HepG2 (cell line): ENCODE measurements at regions not wholly inside any gene's neighbourhood (a gene's known extent, or its start where the extent isn't known, plus 50 kb on each side); places are given as distances from the start of the nearest gene placed in this dataset.

Experiments
- ATAC-seq: fragments of 200-7000 bp; cut with Tn5 transposase; 3 replicates; pipeline ENCODE4 v1.9.1; 2020; ENCODE audit warnings: mild to moderate bottlenecking, moderate library complexity
- BruUV-seq: library from RNA; stranded (reverse); fragments of 400-500 nt; replicated peaks from 2 replicates; lab custom pipeline; 2021; lab: Mats Ljungman, UMichigan
- CTCF ChIA-PET: fragments of 300-600 bp; formaldehyde crosslinking; extraction: SDS; loops from one replicate; lab custom pipeline; 2021; ENCODE audit warnings: low total read pairs, inconsistent platforms, low intra/inter-chr PET ratio; lab: Yijun Ruan, JAX
- POLR2A ChIA-PET: fragments of 350-600 bp; sonication (Branson Sonifier 250); formaldehyde crosslinking; loops from one replicate; lab custom pipeline; 2020; ENCODE audit warnings: antibody characterized with exemption, inconsistent platforms; lab: Yijun Ruan, JAX
- DNase-seq: peaks from one replicate; pipeline ENCODE4 v3.0.0-alpha.2; 2015; ENCODE audit warnings: low spot score
- FAIRE-seq: peaks from 3 replicates; lab custom pipeline; 2011; peaks lifted over from hg19 to GRCh38; lab: Jason Lieb, UNC
- H2AFZ ChIP-seq: one replicate; pipeline ENCODE4 v1.6.1; 2011; ENCODE audit warnings: low read length, inconsistent platforms
- H3K27ac ChIP-seq: fragments of 300-600 bp; 3 replicates; pipeline ENCODE4 v1.8.0; 2011; ENCODE audit warnings: mixed run types, mild to moderate bottlenecking, mixed read lengths, low read length, inconsistent platforms; ENCODE audit not compliant: insufficient read depth; ENCODE audit errors: extremely low read length
- H3K27me3 ChIP-seq, 2 experiments: fragments of 200-600 bp in 1 of 2; 2 replicates in 1 of 2; 3 replicates in 1 of 2; pipeline versions ENCODE4 v1.6.0 to v1.8.0; 2011; ENCODE audit warnings: low read length in 2 of 2, mild to moderate bottlenecking in 2 of 2, moderate library complexity in 2 of 2, inconsistent platforms in 1 of 2; ENCODE audit not compliant: insufficient read depth in 2 of 2, control insufficient read depth in 1 of 2
- H3K36me3 ChIP-seq, 2 experiments: fragments of 200-600 bp in 1 of 2; replicated peaks in 1 of 2; 2 replicates in 1 of 2; 3 replicates in 1 of 2; pipeline versions ENCODE4 v1.5.1 to v1.8.0; 2011; ENCODE audit warnings: low read length in 2 of 2, inconsistent platforms in 1 of 2; ENCODE audit not compliant: insufficient read depth in 2 of 2, control insufficient read depth in 1 of 2
- H3K4me1 ChIP-seq: 2 replicates; pipeline ENCODE4 v1.5.1; 2012; ENCODE audit warnings: low read length, inconsistent platforms; ENCODE audit not compliant: insufficient read depth
- H3K4me2 ChIP-seq: 2 replicates; pipeline ENCODE4 v1.6.0; 2011; ENCODE audit warnings: low read depth, low read length, inconsistent platforms
- H3K4me3 ChIP-seq, 3 experiments: fragments of 200-600 bp in 1 of 3; sonication (generic), shearing (Covaris generic) in 1 of 3; replicated peaks in 1 of 3; 2 replicates each; pipeline ENCODE4 v1.5.1; 2011 to 2016; ENCODE audit warnings: low read length in 3 of 3, inconsistent platforms in 2 of 3, low read depth in 2 of 3, mild to moderate bottlenecking in 2 of 3, control low read depth in 1 of 3, mixed read lengths in 1 of 3; ENCODE audit not compliant: insufficient read depth in 1 of 3
- H3K79me2 ChIP-seq: one replicate; pipeline ENCODE4 v1.6.1; 2011; ENCODE audit warnings: low read length, inconsistent platforms; ENCODE audit not compliant: insufficient read depth
- H3K9ac ChIP-seq: 2 replicates; pipeline ENCODE4 v1.6.0; 2011; ENCODE audit warnings: mild to moderate bottlenecking, low read depth, low read length, inconsistent platforms; ENCODE audit not compliant: insufficient read depth
- H3K9me3 ChIP-seq: 2 replicates; pipeline ENCODE4 v1.5.1; 2012; ENCODE audit warnings: mild to moderate bottlenecking, low read length
- H4K20me1 ChIP-seq: 2 replicates; pipeline ENCODE4 v1.6.0; 2011; ENCODE audit warnings: inconsistent platforms, mild to moderate bottlenecking, low read length, moderate library complexity; ENCODE audit not compliant: insufficient read depth
- ADNP ChIP-seq: sonication (generic); formaldehyde crosslinking; IDR thresholded peaks from 2 replicates; pipeline ENCODE4 v1.4.0; 2020; ENCODE audit warnings: missing genetic modification reagents
- BHLHE40 ChIP-seq: IDR thresholded peaks from 2 replicates; pipeline ENCODE4 v1.6.1; 2011; ENCODE audit warnings: low read length, improper control_type of control experiment
- JUN ChIP-seq: sonication (generic); formaldehyde crosslinking; IDR thresholded peaks from 2 replicates; pipeline ENCODE4 v1.4.0; 2020; ENCODE audit warnings: mild to moderate bottlenecking, missing genetic modification reagents
- KLF16 ChIP-seq, 2 experiments: sonication (generic) in 1 of 2; formaldehyde crosslinking in 1 of 2; IDR thresholded peaks; 2 replicates each; pipeline versions ENCODE4 v1.6.1 to v1.8.0; 2016 to 2023; ENCODE audit warnings: missing genetic modification reagents in 2 of 2, missing compliant biosample characterization in 1 of 2
- RBAK ChIP-seq: sonication (generic); formaldehyde crosslinking; IDR thresholded peaks from 2 replicates; pipeline ENCODE4 v1.5.1; 2020; ENCODE audit warnings: mild to moderate bottlenecking, missing genetic modification reagents
- SRF ChIP-seq: IDR thresholded peaks from 2 replicates; pipeline ENCODE4 v1.6.1; 2011; ENCODE audit warnings: mild to moderate bottlenecking, low read depth, low read length, moderate library complexity
- SUZ12 ChIP-seq: fragments of 150-350 bp; IDR thresholded peaks from 2 replicates; pipeline ENCODE4 v1.6.1; 2014; ENCODE audit warnings: low read depth, low read length
- TBX2 ChIP-seq: sonication (generic); formaldehyde crosslinking; IDR thresholded peaks from 2 replicates; pipeline ENCODE4 v1.5.0; 2020; ENCODE audit warnings: missing genetic modification reagents, mild to moderate bottlenecking, borderline replicate concordance
- ZNF563 ChIP-seq: sonication (generic); formaldehyde crosslinking; IDR thresholded peaks from 2 replicates; pipeline ENCODE4 v1.8.0; 2022; ENCODE audit warnings: mild to moderate bottlenecking, moderate library complexity, missing genetic modification reagents
- ZSCAN22 ChIP-seq: sonication (generic); formaldehyde crosslinking; IDR thresholded peaks from 2 replicates; pipeline ENCODE4 v1.4.0; 2020; ENCODE audit warnings: mild to moderate bottlenecking, missing genetic modification reagents
- WGBS: methylation state at CpG from one replicate; pipeline ENCODE4 v1.1.6; 2017; ENCODE audit warnings: low lambda C conversion rate; 5-methylcytosine and 5-hydroxymethylcytosine counted together
- in situ Hi-C: cut with HindIII; loops from 2 replicates; pipeline ENCODE4 v1.10.0; 2017; ENCODE audit warnings: low pct_unique_long_range_greater_than_20kb; ENCODE audit not compliant: extremely low pct_ligation_motif_present
- intact Hi-C: fragments of 100-400 bp; cut with micrococcal nuclease; formaldehyde crosslinking; loops from one replicate; pipeline ENCODE4 v1.10.0; 2022; ENCODE audit not compliant: unreplicated experiment
- TF ChIP-seq, protein P1 (sequence below): sonication (generic); formaldehyde crosslinking; IDR thresholded peaks from 2 replicates; pipeline ENCODE4 v1.4.0; 2020; ENCODE audit warnings: missing genetic modification reagents, low read depth, mild to moderate bottlenecking, borderline replicate concordance

DNA sequence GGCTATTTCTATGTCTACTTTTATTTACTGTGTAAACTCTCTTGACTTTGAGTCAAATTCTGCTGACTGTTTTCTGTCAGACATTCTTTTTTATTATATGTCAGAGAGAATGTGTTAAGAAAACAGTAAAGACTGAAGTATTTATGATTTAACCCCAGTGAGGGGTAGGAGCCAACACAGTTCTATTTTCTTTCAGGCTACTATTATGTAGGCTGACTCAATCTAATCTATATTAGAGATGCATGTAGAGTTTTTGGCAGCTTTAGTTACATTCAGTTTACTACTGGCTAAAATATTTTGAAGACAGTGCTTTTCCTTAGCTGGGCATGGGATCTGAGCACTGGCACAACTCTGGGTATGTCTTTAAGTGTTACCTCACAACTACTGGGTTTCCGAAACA lies 1108.0 kb downstream of the CDH11 start:
- no peak for TF ChIP-seq ADNP (CRISPR knock-in tag)
- TF ChIP-seq SUZ12, result no peak
- no peak for TF ChIP-seq BHLHE40
- no peak for TF ChIP-seq RBAK (CRISPR knock-in tag)
- TF ChIP-seq TBX2 (CRISPR knock-in tag), result no peak
- no peak for TF ChIP-seq SRF
- no peak for TF ChIP-seq ZSCAN22 (CRISPR knock-in tag)
- no peak for TF ChIP-seq JUN
- TF ChIP-seq KLF16 (CRISPR knock-in tag; IDR thresholded peaks at IDR 0.05), result no peak
- TF ChIP-seq, protein P1, sequence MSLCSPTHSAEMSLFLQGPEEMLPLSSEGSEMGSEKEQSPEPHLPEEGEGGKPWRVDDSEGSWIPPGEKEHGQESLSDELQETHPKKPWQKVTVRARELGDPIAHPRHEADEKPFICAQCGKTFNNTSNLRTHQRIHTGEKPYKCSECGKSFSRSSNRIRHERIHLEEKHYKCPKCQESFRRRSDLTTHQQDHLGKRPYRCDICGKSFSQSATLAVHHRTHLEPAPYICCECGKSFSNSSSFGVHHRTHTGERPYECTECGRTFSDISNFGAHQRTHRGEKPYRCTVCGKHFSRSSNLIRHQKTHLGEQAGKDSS (CRISPR knock-in tag), result no peak
- no peak for TF ChIP-seq ZNF563 (CRISPR knock-in tag)
- H3K27ac ChIP-seq, result no peak overlapping the region
- H3K4me3 ChIP-seq, result no peak overlapping the region
- no TSS peak for BruUV-seq
- no peak overlapping the region for H3K4me2 ChIP-seq
- H2AFZ ChIP-seq, result no peak overlapping the region
- peaks cover 31% of the 10 kb centered on the region for H3K9me3 ChIP-seq
- ATAC-seq, result no peak
- ChIA-PET CTCF (no interaction called here), POLR2A (no interaction called here)
- FAIRE-seq, result no peak
- DNase-seq, result no peak
- H3K27me3 ChIP-seq, result no peaks in the 10 kb centered on the region
- 94% methylated on average over 1 of the region's 1 CpG for WGBS
- in situ Hi-C loops, result no loop called here
- H3K4me1 ChIP-seq, result no peaks in the 10 kb centered on the region
- intact Hi-C loops, result no loop called here
- H3K79me2 ChIP-seq, result no peaks in the 10 kb centered on the region
- H4K20me1 ChIP-seq, result no peaks in the 10 kb centered on the region
- no peaks in the 10 kb centered on the region for H3K36me3 ChIP-seq
- H3K9ac ChIP-seq, result no peak overlapping the region
